WI38 (cell line): ENCODE measurements at regions not wholly inside any gene's neighbourhood (a gene's known extent, or its start where the extent isn't known, plus 50 kb on each side); places are given as distances from the start of the nearest gene placed in this dataset.

Experiments used
- H3K4me3 ChIP-seq: 2 replicates; pipeline ENCODE4 v1.5.1; 2011; ENCODE audit warnings: low read depth, mild to moderate bottlenecking, control low read depth, low read length
- CTCF ChIP-seq: IDR thresholded peaks from 2 replicates; pipeline ENCODE4 v1.5.1; 2012; ENCODE audit warnings: low read depth, mild to moderate bottlenecking, control low read depth, low read length

GRCh38 chr1:213737398-213738035 lies 250.3 kb upstream of the PROX1 start:
- no peak overlapping the region for H3K4me3 ChIP-seq
- TF ChIP-seq CTCF, result no peak

- H3K4me3 ChIP-seq, result no peak overlapping the region
- TF ChIP-seq CTCF, result no peak
Measured at GRCh38 chr1:213738658-213739057, 249.1 kb upstream of the PROX1 start.

- H3K4me3 ChIP-seq, result no peak overlapping the region
- no peak for TF ChIP-seq CTCF
Measured at GRCh38 chr1:213742992-213743391, 244.8 kb upstream of the PROX1 start.

GRCh38 chr1:213744780-213745179 lies 243.0 kb upstream of the PROX1 start:
- H3K4me3 ChIP-seq, result no peak overlapping the region
- TF ChIP-seq CTCF, result no peak

- no peak overlapping the region for H3K4me3 ChIP-seq
- TF ChIP-seq CTCF, result no peak
Measured at GRCh38 chr1:213745451-213745850, 242.3 kb upstream of the PROX1 start.

- no peak overlapping the region for H3K4me3 ChIP-seq
- no peak for TF ChIP-seq CTCF
Measured at GRCh38 chr1:213749558-213749957, 238.2 kb upstream of the PROX1 start.

- H3K4me3 ChIP-seq, result no peak overlapping the region
- TF ChIP-seq CTCF, result no peak
Measured at GRCh38 chr1:213750231-213751063, 237.3 kb upstream of the PROX1 start.
